Mucosa of stomach (tissue), 1 donor: ENCODE measurements at regions not wholly inside any gene's neighbourhood (a gene's known extent, or its start where the extent isn't known, plus 50 kb on each side); places are given as distances from the start of the nearest gene placed in this dataset.
"Not testable (repeated sequence)": the region's sequence is repeated elsewhere in the genome, so short reads cannot be mapped to it uniquely, and the experiment has no call there.

Source experiments
- H3K27me3 ChIP-seq: one replicate; pipeline ENCODE4 v1.7.0; 2013; ENCODE audit warnings: mild to moderate bottlenecking, low read length; ENCODE audit not compliant: control insufficient read depth, insufficient read depth
- H3K36me3 ChIP-seq: one replicate; pipeline ENCODE4 v1.7.0; 2013; ENCODE audit warnings: low read length; ENCODE audit not compliant: control insufficient read depth, insufficient read depth
- H3K4me1 ChIP-seq: one replicate; pipeline ENCODE4 v1.7.0; 2013; ENCODE audit warnings: mild to moderate bottlenecking, low read length; ENCODE audit not compliant: control insufficient read depth, insufficient read depth
- H3K4me3 ChIP-seq: one replicate; pipeline ENCODE4 v1.7.0; 2013; ENCODE audit warnings: low read length
- H3K9ac ChIP-seq: one replicate; pipeline ENCODE4 v1.7.0; 2013; ENCODE audit warnings: mild to moderate bottlenecking, low read length, moderate library complexity
- H3K9me3 ChIP-seq: one replicate; pipeline ENCODE4 v1.7.0; 2013; ENCODE audit warnings: mild to moderate bottlenecking, low read length, moderate library complexity; ENCODE audit not compliant: control insufficient read depth
- donor health status: Pancreatic carcinoma.

GRCh38 chr1:199948587-199949280 is 78.8 kb upstream of the NR5A2 start:
- H3K27me3 ChIP-seq = no peaks in the 10 kb centered on the region
- no peak overlapping the region for H3K9ac ChIP-seq
- no peaks in the 10 kb centered on the region for H3K36me3 ChIP-seq
- H3K4me1 ChIP-seq = no peaks in the 10 kb centered on the region
- H3K9me3 ChIP-seq = no peaks in the 10 kb centered on the region
- H3K4me3 ChIP-seq = no peak overlapping the region

- H3K36me3 ChIP-seq, H3K27me3 ChIP-seq, H3K4me3 ChIP-seq, H3K4me1 ChIP-seq, H3K9me3 ChIP-seq, H3K9ac ChIP-seq: not testable (repeated sequence)
These were observed 76.5 kb upstream of the NR5A2 start for GRCh38 chr1:199951005-199951404.

GRCh38 chr1:199953651-199954050 is 73.9 kb upstream of the NR5A2 start:
- Histone ChIP-seq H3K4me3 (no peak overlapping the region), H3K9ac (no peak overlapping the region), H3K27me3 (no peaks in the 10 kb centered on the region), H3K36me3 (no peaks in the 10 kb centered on the region), H3K9me3 (no peaks in the 10 kb centered on the region), H3K4me1 (no peaks in the 10 kb centered on the region)

- no peaks in the 10 kb centered on the region for H3K9me3 ChIP-seq
- H3K27me3 ChIP-seq = no peaks in the 10 kb centered on the region
- no peaks in the 10 kb centered on the region for H3K4me1 ChIP-seq
- H3K4me3 ChIP-seq = no peak overlapping the region
- H3K36me3 ChIP-seq = no peaks in the 10 kb centered on the region
- H3K9ac ChIP-seq = no peak overlapping the region
These were observed 72.8 kb upstream of the NR5A2 start for GRCh38 chr1:199954699-199955098.

- H3K4me3 ChIP-seq = no peak overlapping the region
- H3K27me3 ChIP-seq = no peaks in the 10 kb centered on the region
- H3K4me1 ChIP-seq = no peaks in the 10 kb centered on the region
- no peak overlapping the region for H3K9ac ChIP-seq
- no peaks in the 10 kb centered on the region for H3K36me3 ChIP-seq
- no peaks in the 10 kb centered on the region for H3K9me3 ChIP-seq
These were observed 72.3 kb upstream of the NR5A2 start for GRCh38 chr1:199955235-199955634.

- H3K36me3 ChIP-seq = no peaks in the 10 kb centered on the region
- no peak overlapping the region for H3K9ac ChIP-seq
- no peaks in the 10 kb centered on the region for H3K4me1 ChIP-seq
- no peaks in the 10 kb centered on the region for H3K9me3 ChIP-seq
- H3K27me3 ChIP-seq = no peaks in the 10 kb centered on the region
- H3K4me3 ChIP-seq = no peak overlapping the region
These were observed 71.5 kb upstream of the NR5A2 start for GRCh38 chr1:199956005-199956404.

- no peaks in the 10 kb centered on the region for H3K4me1 ChIP-seq
- no peaks in the 10 kb centered on the region for H3K27me3 ChIP-seq
- H3K36me3 ChIP-seq = no peaks in the 10 kb centered on the region
- no peak overlapping the region for H3K9ac ChIP-seq
- H3K4me3 ChIP-seq = no peak overlapping the region
- no peaks in the 10 kb centered on the region for H3K9me3 ChIP-seq
These were observed 68.3 kb upstream of the NR5A2 start for GRCh38 chr1:199959033-199959774.

- Histone ChIP-seq H3K4me3 (no peak overlapping the region), H3K9ac (no peak overlapping the region), H3K9me3 (no peaks in the 10 kb centered on the region), H3K36me3 (no peaks in the 10 kb centered on the region), H3K27me3 (no peaks in the 10 kb centered on the region), H3K4me1 (no peaks in the 10 kb centered on the region)
These were observed 67.8 kb upstream of the NR5A2 start for GRCh38 chr1:199959775-199960110.

- H3K9ac ChIP-seq = no peak overlapping the region
- no peaks in the 10 kb centered on the region for H3K27me3 ChIP-seq
- H3K4me1 ChIP-seq = no peaks in the 10 kb centered on the region
- H3K9me3 ChIP-seq = no peaks in the 10 kb centered on the region
- no peak overlapping the region for H3K4me3 ChIP-seq
- H3K36me3 ChIP-seq = no peaks in the 10 kb centered on the region
These were observed 57.4 kb upstream of the NR5A2 start for GRCh38 chr1:199970125-199970524.

GRCh38 chr1:199976496-199977144 is 50.9 kb upstream of the NR5A2 start:
- no peaks in the 10 kb centered on the region for H3K9me3 ChIP-seq
- peaks cover 1% of the 10 kb centered on the region for H3K4me1 ChIP-seq
- no peak overlapping the region for H3K4me3 ChIP-seq
- H3K9ac ChIP-seq = no peak overlapping the region
- no peaks in the 10 kb centered on the region for H3K36me3 ChIP-seq
- no peaks in the 10 kb centered on the region for H3K27me3 ChIP-seq
